Fibroblast of lung (primary cell): ENCODE measurements at regions not wholly inside any gene's neighbourhood (a gene's known extent, or its start where the extent isn't known, plus 50 kb on each side); places are given as distances from the start of the nearest gene placed in this dataset.
A peak's percentile ranks its signal among the peaks of the same experiment; 100 is the strongest.
"Not testable (repeated sequence)": the region's sequence is repeated elsewhere in the genome, so short reads cannot be mapped to it uniquely, and the experiment has no call there.

Experiments used
- DNase-seq, 2 donors: peaks; one replicate each; pipeline versions ENCODE4 v3.0.0 to v3.0.0-alpha.2; 2010; ENCODE audit warnings: low read depth in 2 of 2
- H2AFZ ChIP-seq: 2 replicates; pipeline ENCODE4 v1.5.1; 2012; ENCODE audit warnings: low read length, control low read depth, inconsistent platforms
- H3K27ac ChIP-seq: 2 replicates; pipeline ENCODE4 v1.5.1; 2011; ENCODE audit warnings: low read length, control low read depth; ENCODE audit not compliant: insufficient read depth
- H3K27me3 ChIP-seq: 2 replicates; pipeline ENCODE4 v1.5.1; 2011; ENCODE audit warnings: mild to moderate bottlenecking, low read length; ENCODE audit not compliant: control insufficient read depth, insufficient read depth
- H3K36me3 ChIP-seq: 2 replicates; pipeline ENCODE4 v1.5.1; 2011; ENCODE audit warnings: low read length; ENCODE audit not compliant: control insufficient read depth, insufficient read depth
- H3K4me1 ChIP-seq: 2 replicates; pipeline ENCODE4 v1.5.1; 2011; ENCODE audit warnings: low read length; ENCODE audit not compliant: control insufficient read depth, insufficient read depth; ENCODE audit errors: extremely low read depth
- H3K4me2 ChIP-seq: 2 replicates; pipeline ENCODE4 v1.5.1; 2011; ENCODE audit warnings: low read length, control low read depth; ENCODE audit not compliant: insufficient read depth; ENCODE audit errors: extremely low read depth
- H3K4me3 ChIP-seq, 4 experiments: fragments of 200-600 bp in 1 of 4; sonication (generic) in 1 of 4; replicated peaks in 1 of 4; 2 replicates each; pipeline ENCODE4 v1.5.1; 2011 to 2016; ENCODE audit warnings: low read length in 4 of 4, low read depth in 3 of 4, mild to moderate bottlenecking in 3 of 4, control low read depth in 2 of 4, inconsistent platforms in 1 of 4, mixed read lengths in 1 of 4; ENCODE audit not compliant: insufficient read depth in 1 of 4; ENCODE audit errors: control extremely low read depth in 1 of 4
- H3K79me2 ChIP-seq: 2 replicates; pipeline ENCODE4 v1.5.1; 2012; ENCODE audit warnings: mild to moderate bottlenecking, low read length, inconsistent platforms; ENCODE audit not compliant: control insufficient read depth, insufficient read depth
- H3K9ac ChIP-seq: 2 replicates; pipeline ENCODE4 v1.5.1; 2011; ENCODE audit warnings: mild to moderate bottlenecking, low read length, control low read depth; ENCODE audit not compliant: insufficient read depth
- H3K9me3 ChIP-seq: 2 replicates; pipeline ENCODE4 v1.5.1; 2012; ENCODE audit warnings: low read depth, low read length; ENCODE audit not compliant: control insufficient read depth, insufficient read depth
- H4K20me1 ChIP-seq: 2 replicates; pipeline ENCODE4 v1.5.1; 2011; ENCODE audit warnings: low read length; ENCODE audit not compliant: control insufficient read depth, insufficient read depth; ENCODE audit errors: extremely low read depth
- CTCF ChIP-seq, 2 donors: IDR thresholded peaks in 1 of 2; conservative IDR thresholded peaks in 1 of 2; 1 replicate in 1 of 2; 2 replicates in 1 of 2; pipeline ENCODE4 v1.5.1; 2011 to 2012; ENCODE audit warnings: low read length in 2 of 2, control low read depth in 1 of 2, inconsistent platforms in 1 of 2, low read depth in 1 of 2, mild to moderate bottlenecking in 1 of 2
- EZH2 ChIP-seq: IDR thresholded peaks from 2 replicates; pipeline ENCODE4 v1.5.1; 2012; ENCODE audit warnings: low read length, control low read depth, mild to moderate bottlenecking; ENCODE audit errors: missing control alignments

DNA sequence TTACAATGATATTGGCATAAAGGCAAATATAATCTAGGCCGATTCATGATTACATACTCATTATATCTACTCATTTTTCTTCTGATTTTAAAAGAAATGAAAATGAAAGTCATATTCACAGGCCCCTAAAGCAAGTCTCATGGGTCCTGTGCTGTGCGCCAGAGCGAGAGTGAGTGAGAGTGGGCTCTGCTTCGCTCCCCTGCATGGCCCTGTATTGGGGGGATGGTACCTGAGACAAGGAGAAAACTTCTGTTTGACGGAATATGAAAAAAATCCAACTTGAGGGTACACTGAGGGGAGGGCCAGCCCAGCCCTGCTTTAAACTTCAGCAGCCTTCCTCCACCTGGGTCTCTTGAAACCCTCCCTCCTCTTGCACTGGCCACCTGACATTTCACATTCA is 81.4 kb upstream of the RGPD5 start:
- H3K4me2 ChIP-seq: no peak overlapping the region
- H3K36me3 ChIP-seq: no peaks in the 10 kb centered on the region
- no peak overlapping the region for H3K9ac ChIP-seq
- peaks cover 2% of the 10 kb centered on the region for H3K27me3 ChIP-seq
- no peaks in the 10 kb centered on the region for H3K4me1 ChIP-seq
- H3K4me3 ChIP-seq: no peak overlapping the region
- no peaks in the 10 kb centered on the region for H3K79me2 ChIP-seq
- no peak overlapping the region for H2AFZ ChIP-seq
- no peaks in the 10 kb centered on the region for H4K20me1 ChIP-seq
- no peaks in the 10 kb centered on the region for H3K9me3 ChIP-seq
- TF ChIP-seq CTCF (conservative IDR thresholded peaks at IDR 0.05 in 1 of 2, IDR thresholded peaks at IDR 0.05 in 1 of 2; ENCODE audit: low read depth in 1 of 2, low read length in 2 of 2) (no peak), EZH2 (no peak)
- H3K27ac ChIP-seq: no peak overlapping the region
- DNase-seq: no peak

GRCh38 chr2:109715313-109715805 is 78.7 kb upstream of the RGPD5 start:
- no peaks in the 10 kb centered on the region for H3K36me3 ChIP-seq
- peak in 1 of 2 donors; percentile 26 for DNase-seq
- no peaks in the 10 kb centered on the region for H3K4me1 ChIP-seq
- H2AFZ ChIP-seq: no peak overlapping the region
- H3K9ac ChIP-seq: no peak overlapping the region
- H3K27me3 ChIP-seq: peaks cover 5% of the 10 kb centered on the region
- H3K4me2 ChIP-seq: no peak overlapping the region
- H3K9me3 ChIP-seq: no peaks in the 10 kb centered on the region
- no peak overlapping the region for H3K27ac ChIP-seq
- H4K20me1 ChIP-seq: no peaks in the 10 kb centered on the region
- no peaks in the 10 kb centered on the region for H3K79me2 ChIP-seq
- H3K4me3 ChIP-seq: no peak overlapping the region
- TF ChIP-seq CTCF (conservative IDR thresholded peaks at IDR 0.05 in 1 of 2, IDR thresholded peaks at IDR 0.05 in 1 of 2; ENCODE audit: low read depth in 1 of 2, low read length in 2 of 2) (no peak), EZH2 (no peak)

- not testable (repeated sequence) for H3K79me2 ChIP-seq, H4K20me1 ChIP-seq, H3K9ac ChIP-seq, H3K9me3 ChIP-seq, H3K27me3 ChIP-seq, H3K36me3 ChIP-seq, H3K4me3 ChIP-seq, H3K4me1 ChIP-seq, H3K27ac ChIP-seq, H2AFZ ChIP-seq, DNase-seq, H3K4me2 ChIP-seq
These were observed 77.5 kb upstream of the RGPD5 start for GRCh38 chr2:109716596-109716995.
